Esophagus muscularis mucosa (tissue), 3 donors: ENCODE measurements at regions not wholly inside any gene's neighbourhood (a gene's known extent, or its start where the extent isn't known, plus 50 kb on each side); places are given as distances from the start of the nearest gene placed in this dataset.

Experiments used
- POLR2A ChIP-seq: fragments of 450-650 bp; IDR thresholded peaks from one replicate; pipeline ENCODE4 v1.6.1; 2017; ENCODE audit warnings: antibody characterized with exemption, moderate library complexity, mild to moderate bottlenecking, low read depth
- TF ChIP-seq, protein P1 (sequence below), 3 experiments: fragments of 200-600 bp in 2 of 3; fragments of 450-650 bp in 1 of 3; sonication (generic) in 2 of 3; IDR thresholded peaks; one replicate each; pipeline ENCODE4 v1.5.1; 2017 to 2019; ENCODE audit warnings: antibody characterized with exemption in 3 of 3, mild to moderate bottlenecking in 2 of 3, moderate library complexity in 1 of 3

DNA sequence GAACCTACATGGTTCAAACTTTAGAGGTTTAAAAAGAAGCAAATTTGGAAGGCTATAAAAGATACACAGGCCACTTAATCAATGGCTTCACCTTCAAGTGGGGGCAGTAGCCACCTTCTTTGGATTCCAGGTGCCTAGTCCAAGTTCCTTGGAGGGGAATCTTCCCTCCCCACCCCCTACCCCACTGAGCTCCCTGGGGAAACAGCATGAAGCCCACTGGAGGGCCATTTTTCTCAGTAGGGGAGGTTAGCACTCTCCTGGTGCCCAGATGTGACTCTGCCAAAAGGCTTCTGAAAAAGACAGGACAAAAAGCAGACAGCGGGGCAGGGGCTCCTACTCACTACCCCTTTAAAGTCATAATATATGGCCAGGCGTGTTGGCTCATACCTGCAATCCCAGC, 93.9 kb downstream of the KCTD15 start:
- TF ChIP-seq, protein P1, sequence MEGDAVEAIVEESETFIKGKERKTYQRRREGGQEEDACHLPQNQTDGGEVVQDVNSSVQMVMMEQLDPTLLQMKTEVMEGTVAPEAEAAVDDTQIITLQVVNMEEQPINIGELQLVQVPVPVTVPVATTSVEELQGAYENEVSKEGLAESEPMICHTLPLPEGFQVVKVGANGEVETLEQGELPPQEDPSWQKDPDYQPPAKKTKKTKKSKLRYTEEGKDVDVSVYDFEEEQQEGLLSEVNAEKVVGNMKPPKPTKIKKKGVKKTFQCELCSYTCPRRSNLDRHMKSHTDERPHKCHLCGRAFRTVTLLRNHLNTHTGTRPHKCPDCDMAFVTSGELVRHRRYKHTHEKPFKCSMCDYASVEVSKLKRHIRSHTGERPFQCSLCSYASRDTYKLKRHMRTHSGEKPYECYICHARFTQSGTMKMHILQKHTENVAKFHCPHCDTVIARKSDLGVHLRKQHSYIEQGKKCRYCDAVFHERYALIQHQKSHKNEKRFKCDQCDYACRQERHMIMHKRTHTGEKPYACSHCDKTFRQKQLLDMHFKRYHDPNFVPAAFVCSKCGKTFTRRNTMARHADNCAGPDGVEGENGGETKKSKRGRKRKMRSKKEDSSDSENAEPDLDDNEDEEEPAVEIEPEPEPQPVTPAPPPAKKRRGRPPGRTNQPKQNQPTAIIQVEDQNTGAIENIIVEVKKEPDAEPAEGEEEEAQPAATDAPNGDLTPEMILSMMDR (IDR thresholded peaks at IDR 0.05) = no peak
- no peak for TF ChIP-seq POLR2A
